SK-N-SH (cell line): ENCODE measurements at regions not wholly inside any gene's neighbourhood (a gene's known extent, or its start where the extent isn't known, plus 50 kb on each side); places are given as distances from the start of the nearest gene placed in this dataset.

ENCODE experiments used
- EZH2phosphoT487 ChIP-seq: fragments of 200-600 bp; sonication (generic); IDR thresholded peaks from 2 replicates; pipeline ENCODE4 v1.6.1; 2017; ENCODE audit warnings: low read depth, mixed run types, mild to moderate bottlenecking, antibody characterized with exemption, moderate library complexity, borderline replicate concordance
- GABPA ChIP-seq: IDR thresholded peaks from 2 replicates; pipeline ENCODE4 v1.4.0; 2012; ENCODE audit warnings: low read depth, mild to moderate bottlenecking
- MEF2A ChIP-seq: IDR thresholded peaks from 2 replicates; pipeline ENCODE4 v1.4.0; 2012; ENCODE audit warnings: low read depth, borderline replicate concordance
- TEAD4 ChIP-seq: IDR thresholded peaks from 2 replicates; pipeline ENCODE4 v1.4.0; 2012; ENCODE audit warnings: mild to moderate bottlenecking, borderline replicate concordance; ENCODE audit not compliant: insufficient read depth
- YY1 ChIP-seq: IDR thresholded peaks from 2 replicates; pipeline ENCODE4 v1.4.0; 2012; ENCODE audit warnings: low read depth, mild to moderate bottlenecking
- TF ChIP-seq, protein P1 (sequence below): fragments of 200-600 bp; sonication (generic); IDR thresholded peaks from 2 replicates; pipeline ENCODE4 v1.6.1; 2017; ENCODE audit warnings: antibody characterized with exemption, mild to moderate bottlenecking, moderate library complexity

DNA sequence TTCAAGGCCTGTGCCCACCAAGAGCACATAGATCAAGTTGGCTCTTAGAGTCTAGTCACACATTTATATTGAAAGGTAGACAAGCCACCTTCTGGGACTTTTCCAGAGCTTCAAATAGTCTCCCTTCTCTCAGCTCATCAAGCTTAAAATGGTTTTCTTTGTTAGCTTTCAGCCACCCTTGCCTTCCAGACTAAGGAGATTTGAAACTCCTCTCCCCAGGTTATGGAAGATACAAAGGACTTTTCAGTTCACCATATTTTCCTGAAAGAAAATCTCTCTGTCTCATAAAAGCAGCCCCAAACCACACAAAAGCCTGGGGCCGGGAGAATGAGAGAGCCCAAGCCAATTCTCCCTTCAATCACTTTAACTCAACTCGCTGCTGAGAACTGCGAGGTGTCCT, 134.1 kb downstream of the ZC3H11B start:
- TF ChIP-seq, protein P1, sequence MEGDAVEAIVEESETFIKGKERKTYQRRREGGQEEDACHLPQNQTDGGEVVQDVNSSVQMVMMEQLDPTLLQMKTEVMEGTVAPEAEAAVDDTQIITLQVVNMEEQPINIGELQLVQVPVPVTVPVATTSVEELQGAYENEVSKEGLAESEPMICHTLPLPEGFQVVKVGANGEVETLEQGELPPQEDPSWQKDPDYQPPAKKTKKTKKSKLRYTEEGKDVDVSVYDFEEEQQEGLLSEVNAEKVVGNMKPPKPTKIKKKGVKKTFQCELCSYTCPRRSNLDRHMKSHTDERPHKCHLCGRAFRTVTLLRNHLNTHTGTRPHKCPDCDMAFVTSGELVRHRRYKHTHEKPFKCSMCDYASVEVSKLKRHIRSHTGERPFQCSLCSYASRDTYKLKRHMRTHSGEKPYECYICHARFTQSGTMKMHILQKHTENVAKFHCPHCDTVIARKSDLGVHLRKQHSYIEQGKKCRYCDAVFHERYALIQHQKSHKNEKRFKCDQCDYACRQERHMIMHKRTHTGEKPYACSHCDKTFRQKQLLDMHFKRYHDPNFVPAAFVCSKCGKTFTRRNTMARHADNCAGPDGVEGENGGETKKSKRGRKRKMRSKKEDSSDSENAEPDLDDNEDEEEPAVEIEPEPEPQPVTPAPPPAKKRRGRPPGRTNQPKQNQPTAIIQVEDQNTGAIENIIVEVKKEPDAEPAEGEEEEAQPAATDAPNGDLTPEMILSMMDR, result no peak
- TF ChIP-seq GABPA (no peak), EZH2phosphoT487 (no peak), MEF2A (no peak), TEAD4 (no peak), YY1 (no peak)
